K562 (cell line): ENCODE measurements at regions not wholly inside any gene's neighbourhood (a gene's known extent, or its start where the extent isn't known, plus 50 kb on each side); places are given as distances from the start of the nearest gene placed in this dataset.

Experiments
- ATAC-seq: fragments of 200-7000 bp; cut with Tn5 transposase; 3 replicates; pipeline ENCODE4 v1.9.1; 2020; ENCODE audit warnings: moderate library complexity
- BruUV-seq: library from RNA; stranded (reverse); fragments of 400-500 nt; replicated peaks from 2 replicates; lab custom pipeline; 2021; lab: Mats Ljungman, UMichigan
- CTCF ChIA-PET: fragments of 300-600 bp; formaldehyde crosslinking; extraction: SDS; loops from one replicate; lab custom pipeline; 2021; ENCODE audit warnings: low intra/inter-chr PET ratio; lab: Yijun Ruan, JAX
- POLR2A ChIA-PET: fragments of 300-600, 350-650 bp; sonication (Branson Sonifier 250); formaldehyde crosslinking; extraction: SDS; loops from one replicate; lab custom pipeline; 2021; ENCODE audit warnings: antibody characterized with exemption, inconsistent platforms; lab: Yijun Ruan, JAX
- DNase-seq, 4 experiments: peaks; one replicate each; pipeline versions ENCODE4 v3.0.0 to v3.0.0-alpha.2; 2011 to 2018; ENCODE audit warnings: low spot score in 3 of 4, mixed read lengths in 3 of 4; ENCODE audit errors: extremely low read depth in 1 of 4
- FAIRE-seq: peaks from 2 replicates; lab custom pipeline; 2011; peaks lifted over from hg19 to GRCh38; lab: Jason Lieb, UNC
- H2AFZ ChIP-seq: 2 replicates; pipeline ENCODE4 v1.6.0; 2011; ENCODE audit warnings: low read depth, low read length, control low read depth, inconsistent platforms
- H3K27ac ChIP-seq: fragments of 200-600 bp; 3 replicates; pipeline ENCODE4 v1.8.0; 2011; ENCODE audit warnings: low read depth, mild to moderate bottlenecking, control low read depth, inconsistent platforms, low read length, moderate library complexity, mixed read lengths; ENCODE audit errors: extremely low read depth
- H3K27me3 ChIP-seq, 2 experiments: fragments of 300-600 bp in 1 of 2; 2 replicates in 1 of 2; 3 replicates in 1 of 2; pipeline versions ENCODE4 v1.6.0 to v1.8.0; 2011; ENCODE audit warnings: inconsistent platforms in 2 of 2, low read length in 2 of 2, mild to moderate bottlenecking in 1 of 2, mixed read lengths in 1 of 2, moderate library complexity in 1 of 2; ENCODE audit not compliant: control insufficient read depth in 2 of 2, insufficient read depth in 2 of 2
- H3K36me3 ChIP-seq: fragments of 300-600 bp; 3 replicates; pipeline ENCODE4 v1.8.0; 2011; ENCODE audit warnings: mild to moderate bottlenecking, low read length, inconsistent platforms; ENCODE audit not compliant: control insufficient read depth, insufficient read depth
- H3K4me1 ChIP-seq, 2 experiments: fragments of 200-600 bp in 1 of 2; replicated peaks in 1 of 2; 2 replicates in 1 of 2; 3 replicates in 1 of 2; pipeline versions ENCODE4 v1.5.1 to v1.8.0; 2011; ENCODE audit warnings: inconsistent platforms in 2 of 2, low read length in 2 of 2, mild to moderate bottlenecking in 1 of 2, mixed read lengths in 1 of 2, moderate library complexity in 1 of 2; ENCODE audit not compliant: control insufficient read depth in 2 of 2, insufficient read depth in 2 of 2
- H3K4me2 ChIP-seq: 2 replicates; pipeline ENCODE4 v1.6.1; 2011; ENCODE audit warnings: low read length, control low read depth, inconsistent platforms, mixed read lengths; ENCODE audit not compliant: insufficient read depth
- H3K4me3 ChIP-seq: fragments of 200-600 bp; sonication (generic), shearing (Covaris generic); 2 replicates; pipeline ENCODE4 v1.5.1; 2016; ENCODE audit warnings: control low read depth, inconsistent platforms
- H3K79me2 ChIP-seq: fragments of 200-600 bp; 3 replicates; pipeline ENCODE4 v1.8.0; 2011; ENCODE audit warnings: low read length, inconsistent platforms; ENCODE audit not compliant: control insufficient read depth, insufficient read depth
- H3K9ac ChIP-seq, 2 experiments: 2 replicates each; pipeline versions ENCODE4 v1.6.0 to v1.6.1; 2011; ENCODE audit warnings: low read depth in 2 of 2, low read length in 2 of 2, control low read depth in 1 of 2, inconsistent platforms in 1 of 2, mild to moderate bottlenecking in 1 of 2, mixed read lengths in 1 of 2; ENCODE audit not compliant: insufficient read depth in 1 of 2
- H3K9me1 ChIP-seq: one replicate; pipeline ENCODE4 v1.6.0; 2011; ENCODE audit warnings: inconsistent platforms, mild to moderate bottlenecking, low read length, moderate library complexity; ENCODE audit not compliant: control insufficient read depth, insufficient read depth
- H3K9me3 ChIP-seq: replicated peaks from 2 replicates; pipeline ENCODE4 v1.5.1; 2011; ENCODE audit warnings: low read depth, low read length, inconsistent platforms; ENCODE audit not compliant: control insufficient read depth, insufficient read depth
- H4K20me1 ChIP-seq: replicated peaks from 2 replicates; pipeline ENCODE4 v1.6.1; 2011; ENCODE audit warnings: low read length, inconsistent platforms, mixed read lengths; ENCODE audit not compliant: control insufficient read depth, insufficient read depth
- GATA2 ChIP-seq: sonication (generic); formaldehyde crosslinking; IDR thresholded peaks from 2 replicates; pipeline ENCODE4 v1.4.0; 2020; ENCODE audit warnings: mild to moderate bottlenecking, missing genetic modification reagents
- OTX1 ChIP-seq: fragments of 450-650 bp; formaldehyde crosslinking; IDR thresholded peaks from 2 replicates; pipeline ENCODE4 v1.4.0; 2022; ENCODE audit warnings: mild to moderate bottlenecking
- RBM39 ChIP-seq: fragments of 200-400 bp; formaldehyde crosslinking; optimal IDR thresholded peaks from 2 replicates; pipeline ENCODE3; 2018; ENCODE audit warnings: low read depth, low read length
- TEAD1 ChIP-seq, 2 experiments: fragments of 450-650 bp in 1 of 2; sonication (generic) in 1 of 2; formaldehyde crosslinking; IDR thresholded peaks; 2 replicates each; pipeline versions ENCODE4 v1.4.0 to v1.8.0; 2020 to 2022; ENCODE audit warnings: mild to moderate bottlenecking in 2 of 2, missing genetic modification reagents in 1 of 2
- TEAD4 ChIP-seq, 2 experiments: sonication (generic) in 1 of 2; formaldehyde crosslinking in 1 of 2; IDR thresholded peaks; 2 replicates each; pipeline versions ENCODE4 v1.6.1 to v1.8.0; 2012 to 2022; ENCODE audit warnings: borderline replicate concordance in 1 of 2, inconsistent platforms in 1 of 2, low read length in 1 of 2, mild to moderate bottlenecking in 1 of 2, missing genetic modification reagents in 1 of 2
- ZNF740 ChIP-seq, 3 experiments: fragments of 200-800 bp in 1 of 3; sonication (Bioruptor generic) in 1 of 3; sonication (generic) in 1 of 3; formaldehyde crosslinking in 1 of 3; IDR thresholded peaks; 2 replicates each; pipeline versions ENCODE4 v1.6.1 to v1.8.0; 2016 to 2022; ENCODE audit warnings: mild to moderate bottlenecking in 2 of 3, missing compliant biosample characterization in 2 of 3, missing genetic modification characterization in 2 of 3, missing genetic modification reagents in 1 of 3
- WGBS: fragments of 100-300 bp; shearing (Covaris generic); methylation state at CpG from one replicate; pipeline ENCODE4 v1.1.6; 2016; ENCODE audit warnings: low coverage, mixed read lengths; ENCODE audit not compliant: insufficient coverage; ENCODE audit errors: missing lambda C conversion rate; 5-methylcytosine and 5-hydroxymethylcytosine counted together
- in situ Hi-C: fragments of 300-500 bp; cut with MboI; formaldehyde crosslinking; loops from 4 replicates; pipeline ENCODE4 v1.15.0; 2018; ENCODE audit warnings: inconsistent platforms, mixed read lengths
- intact Hi-C: fragments of 100-400 bp; cut with micrococcal nuclease; formaldehyde crosslinking; loops from 2 replicates; pipeline ENCODE4 v1.14.2; 2022
- TF ChIP-seq, protein P1 (sequence below): sonication (generic); formaldehyde crosslinking; IDR thresholded peaks from 2 replicates; pipeline ENCODE4 v1.8.1; 2023; ENCODE audit warnings: mild to moderate bottlenecking, missing genetic modification reagents, moderate library complexity

GRCh38 chrX:30949554-30949953, 60.5 kb upstream of the TAB3 start:
- Histone ChIP-seq H3K4me1 (no peaks in the 10 kb centered on the region), H2AFZ (no peak overlapping the region)
- TF ChIP-seq, protein P1, sequence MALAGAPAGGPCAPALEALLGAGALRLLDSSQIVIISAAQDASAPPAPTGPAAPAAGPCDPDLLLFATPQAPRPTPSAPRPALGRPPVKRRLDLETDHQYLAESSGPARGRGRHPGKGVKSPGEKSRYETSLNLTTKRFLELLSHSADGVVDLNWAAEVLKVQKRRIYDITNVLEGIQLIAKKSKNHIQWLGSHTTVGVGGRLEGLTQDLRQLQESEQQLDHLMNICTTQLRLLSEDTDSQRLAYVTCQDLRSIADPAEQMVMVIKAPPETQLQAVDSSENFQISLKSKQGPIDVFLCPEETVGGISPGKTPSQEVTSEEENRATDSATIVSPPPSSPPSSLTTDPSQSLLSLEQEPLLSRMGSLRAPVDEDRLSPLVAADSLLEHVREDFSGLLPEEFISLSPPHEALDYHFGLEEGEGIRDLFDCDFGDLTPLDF: no peak
- TF ChIP-seq TEAD4 (IDR thresholded peaks at IDR 0.05; ENCODE audit: low read length) (0 out of 2 replicates have a peak, but pooled peaks have one; percentile 24), TEAD4 (CRISPR knock-in tag; IDR thresholded peaks at IDR 0.05; ENCODE audit: borderline replicate concordance) (no peak), RBM39 (no peak), TEAD1 (CRISPR knock-in tag; IDR thresholded peaks at IDR 0.05) (peak in 1 of 2 experiments; percentile 30; a peak in 1 of 4 replicates), OTX1 (CRISPR knock-in tag) (no peak), ZNF740 (CRISPR knock-in tag; IDR thresholded peaks at IDR 0.05) (no peak), ZNF740 (tag; IDR thresholded peaks at IDR 0.05) (no peak), GATA2 (CRISPR knock-in tag) (no peak)
- TF ChIP-seq, all 486 proteins: peak for 2
- BruUV-seq: no TSS peak
- Histone ChIP-seq H3K36me3 (no peaks in the 10 kb centered on the region), H3K9me3 (no peaks in the 10 kb centered on the region), H3K9me1 (no peaks in the 10 kb centered on the region), H3K4me3 (no peak overlapping the region), H3K4me2 (no peak overlapping the region), H4K20me1 (no peaks in the 10 kb centered on the region), H3K27ac (no peak overlapping the region), H3K27me3 (no peaks in the 10 kb centered on the region), H3K9ac (no peak overlapping the region), H3K79me2 (no peaks in the 10 kb centered on the region)
- DNase-seq: no peak
- FAIRE-seq: no peak
- ChIA-PET POLR2A (no interaction called here), CTCF (no interaction called here)
- peak; percentile 34; the same call in 1 of the 3 replicates for ATAC-seq
- 14% methylated on average over 4 of the region's 4 CpGs for WGBS
- in situ Hi-C loops (no loop called here), intact Hi-C loops (no loop called here)
